CD4-positive, alpha-beta T cell (primary cell): ENCODE measurements at regions not wholly inside any gene's neighbourhood (a gene's known extent, or its start where the extent isn't known, plus 50 kb on each side); places are given as distances from the start of the nearest gene placed in this dataset.
"Not testable (repeated sequence)": the region's sequence is repeated elsewhere in the genome, so short reads cannot be mapped to it uniquely, and the experiment has no call there.

Source experiments
- ATAC-seq: fragments of 200-7000 bp; cut with Tn5 transposase; one replicate; pipeline ENCODE4 v1.10.0; 2022; ENCODE audit warnings: mild to moderate bottlenecking; ENCODE audit not compliant: poor library complexity
- CTCF ChIA-PET: fragments of 350-600 bp; sonication (Branson Sonifier 250); formaldehyde crosslinking; loops from one replicate; lab custom pipeline; 2021; ENCODE audit warnings: antibody characterized with exemption, inconsistent platforms; lab: Charles Lee
- POLR2A ChIA-PET: fragments of 350-600 bp; sonication (Branson Sonifier 250); formaldehyde crosslinking; loops from one replicate; lab custom pipeline; 2021; ENCODE audit warnings: antibody characterized with exemption, inconsistent platforms; lab: Charles Lee
- DNase-seq, 14 experiments: peaks; one replicate each; pipeline ENCODE4 v3.0.0-alpha.2; 2013 to 2020; ENCODE audit warnings: mixed read lengths in 2 of 14
- H3K27ac ChIP-seq, 2 donors: one replicate each; pipeline versions ENCODE4 v1.5.1 to v1.7.0; 2013; ENCODE audit warnings: low read length in 2 of 2, low read depth in 1 of 2, mild to moderate bottlenecking in 1 of 2
- H3K27me3 ChIP-seq, 2 experiments: 1 replicate in 1 of 2; 2 replicates in 1 of 2; pipeline versions ENCODE4 v1.6.1 to v1.7.0; 2013; ENCODE audit warnings: low read length in 2 of 2, control low read depth in 1 of 2, mild to moderate bottlenecking in 1 of 2, moderate library complexity in 1 of 2; ENCODE audit not compliant: insufficient read depth in 2 of 2, control insufficient read depth in 1 of 2
- H3K36me3 ChIP-seq: one replicate; pipeline ENCODE4 v1.6.1; 2013; ENCODE audit warnings: low read length, control low read depth; ENCODE audit not compliant: insufficient read depth
- H3K4me1 ChIP-seq: one replicate; pipeline ENCODE4 v1.6.1; 2013; ENCODE audit warnings: low read length, control low read depth; ENCODE audit not compliant: insufficient read depth
- H3K4me3 ChIP-seq: one replicate; pipeline ENCODE4 v1.5.1; 2013; ENCODE audit warnings: mild to moderate bottlenecking, low read length, moderate library complexity
- H3K9me3 ChIP-seq, 2 experiments: 1 replicate in 1 of 2; 2 replicates in 1 of 2; pipeline versions ENCODE4 v1.6.1 to v1.7.0; 2013; ENCODE audit warnings: low read length in 2 of 2, mild to moderate bottlenecking in 2 of 2, control low read depth in 1 of 2, moderate library complexity in 1 of 2; ENCODE audit not compliant: control insufficient read depth in 1 of 2, insufficient read depth in 1 of 2
- H3K27ac Mint-ChIP-seq: one replicate; pipeline ENCODE4 v1.8.0; 2020; ENCODE audit warnings: mixed read lengths
- H3K27me3 Mint-ChIP-seq: one replicate; pipeline ENCODE4 v1.8.0; 2021; ENCODE audit warnings: mixed read lengths
- H3K36me3 Mint-ChIP-seq: one replicate; pipeline ENCODE4 v1.8.0; 2021; ENCODE audit warnings: low read depth, mixed read lengths
- H3K4me1 Mint-ChIP-seq: one replicate; pipeline ENCODE4 v1.8.0; 2021; ENCODE audit warnings: low read depth, mixed read lengths
- H3K4me3 Mint-ChIP-seq: one replicate; pipeline ENCODE4 v1.8.0; 2020; ENCODE audit warnings: mild to moderate bottlenecking, mixed read lengths
- H3K9me3 Mint-ChIP-seq: one replicate; pipeline ENCODE4 v1.8.0; 2020; ENCODE audit warnings: mixed read lengths
- CTCF ChIP-seq: fragments of 200-600 bp; IDR thresholded peaks from one replicate; pipeline ENCODE4 v1.8.0; 2022; ENCODE audit warnings: antibody characterized with exemption, mild to moderate bottlenecking
- intact Hi-C, 2 experiments: fragments of 100-400 bp; cut with DNase I in 1 of 2; cut with micrococcal nuclease in 1 of 2; formaldehyde crosslinking; loops; one replicate each; pipeline versions ENCODE4 v1.15.1 to v1.9.0; 2023 to 2025; cut with DNase I, micrococcal nuclease

GRCh38 chr12:112627851-112628250 is 163.7 kb upstream of the RPH3A start:
- POLR2A ChIA-PET: no interaction called here

GRCh38 chr12:112631974-112632373 is 159.6 kb upstream of the RPH3A start:
- H3K27ac ChIP-seq, H3K9me3 ChIP-seq, H3K4me3 ChIP-seq, H3K27ac Mint-ChIP-seq, H3K4me1 Mint-ChIP-seq, intact Hi-C loops, H3K27me3 ChIP-seq, DNase-seq, H3K4me3 Mint-ChIP-seq, H3K36me3 ChIP-seq, CTCF ChIA-PET, ATAC-seq, H3K9me3 Mint-ChIP-seq, H3K4me1 ChIP-seq, H3K36me3 Mint-ChIP-seq, POLR2A ChIA-PET: not testable (repeated sequence)
- H3K27me3 Mint-ChIP-seq: peaks cover 36% of the 10 kb centered on the region

More at GRCh38 chr12:112627851-112628250, 163.7 kb upstream of the RPH3A start:
- no peak overlapping the region for H3K27ac Mint-ChIP-seq
- H3K36me3 Mint-ChIP-seq: no peaks in the 10 kb centered on the region
- no peaks in the 10 kb centered on the region for H3K4me1 Mint-ChIP-seq
- H3K4me3 Mint-ChIP-seq: no peak overlapping the region
- no peaks in the 10 kb centered on the region for H3K27me3 ChIP-seq
- CTCF ChIA-PET: no interaction called here
- no peak overlapping the region for H3K4me3 ChIP-seq
- H3K9me3 ChIP-seq: no peaks in the 10 kb centered on the region
- DNase-seq: no peak
- no peak for ATAC-seq
- H3K9me3 Mint-ChIP-seq: no peaks in the 10 kb centered on the region
- H3K4me1 ChIP-seq: no peaks in the 10 kb centered on the region
- intact Hi-C loops: no loop called here
- no peaks in the 10 kb centered on the region for H3K36me3 ChIP-seq
- TF ChIP-seq CTCF: no peak
- no peak overlapping the region for H3K27ac ChIP-seq
- H3K27me3 Mint-ChIP-seq: peaks cover 15% of the 10 kb centered on the region

- Mint-ChIP-seq H3K27ac (no peak overlapping the region), H3K4me1 (no peaks in the 10 kb centered on the region), H3K9me3 (no peaks in the 10 kb centered on the region), H3K27me3 (peaks cover 59% of the 10 kb centered on the region), H3K4me3 (no peak overlapping the region), H3K36me3 (no peaks in the 10 kb centered on the region)
- no peaks in the 10 kb centered on the region for H3K4me1 ChIP-seq
- DNase-seq (no peak), ATAC-seq (no peak)
- no peak overlapping the region for H3K4me3 ChIP-seq
- no peak for TF ChIP-seq CTCF
- intact Hi-C loops: no loop called here
- peaks cover 3 to 16% of the 10 kb centered on the region in 2 experiments for H3K27me3 ChIP-seq
- POLR2A ChIA-PET: no interaction called here
- no peaks in the 10 kb centered on the region for H3K36me3 ChIP-seq
- CTCF ChIA-PET: no interaction called here
- H3K9me3 ChIP-seq: no peaks in the 10 kb centered on the region
- H3K27ac ChIP-seq: no peak overlapping the region
Observed at GRCh38 chr12:112635036-112635435, 156.5 kb upstream of the RPH3A start.

- CTCF ChIA-PET: no interaction called here
- Mint-ChIP-seq H3K27me3 (peaks cover 61% of the 10 kb centered on the region), H3K36me3 (no peaks in the 10 kb centered on the region)
Observed at GRCh38 chr12:112638420-112638819, 153.1 kb upstream of the RPH3A start.

More at GRCh38 chr12:112638420-112638819, 153.1 kb upstream of the RPH3A start:
- Mint-ChIP-seq H3K4me1 (no peaks in the 10 kb centered on the region), H3K4me3 (no peak overlapping the region), H3K9me3 (no peaks in the 10 kb centered on the region), H3K27ac (no peak overlapping the region)
- TF ChIP-seq CTCF: no peak
- DNase-seq: no peak
- H3K27ac ChIP-seq: no peak overlapping the region
- H3K4me1 ChIP-seq: no peaks in the 10 kb centered on the region
- H3K36me3 ChIP-seq: no peaks in the 10 kb centered on the region
- POLR2A ChIA-PET: no interaction called here
- intact Hi-C loops: no loop called here
- ATAC-seq: no peak
- H3K4me3 ChIP-seq: no peak overlapping the region
- H3K27me3 ChIP-seq: peaks cover 3 to 16% of the 10 kb centered on the region in 2 experiments
- no peaks in the 10 kb centered on the region for H3K9me3 ChIP-seq
